Endodermal cell (in vitro differentiated cells): ENCODE measurements at regions not wholly inside any gene's neighbourhood (a gene's known extent, or its start where the extent isn't known, plus 50 kb on each side); places are given as distances from the start of the nearest gene placed in this dataset.

ENCODE experiments used
- DNase-seq: peaks from one replicate; pipeline ENCODE4 v3.0.0-alpha.2; 2017
- H3K27ac ChIP-seq: 2 replicates; pipeline ENCODE4 v1.5.1; 2013; ENCODE audit warnings: mild to moderate bottlenecking, low read depth, low read length, moderate library complexity
- H3K27me3 ChIP-seq: 2 replicates; pipeline ENCODE4 v1.6.1; 2013; ENCODE audit warnings: mild to moderate bottlenecking, low read length, moderate library complexity; ENCODE audit not compliant: insufficient read depth, control insufficient read depth, poor library complexity, severe bottlenecking
- H3K36me3 ChIP-seq: 2 replicates; pipeline ENCODE4 v1.7.0; 2013; ENCODE audit warnings: mild to moderate bottlenecking, low read length, moderate library complexity; ENCODE audit not compliant: control insufficient read depth, insufficient read depth
- H3K4me1 ChIP-seq: one replicate; pipeline ENCODE4 v1.7.0; 2013; ENCODE audit warnings: low read length; ENCODE audit not compliant: control insufficient read depth, insufficient read depth
- H3K4me3 ChIP-seq: 2 replicates; pipeline ENCODE4 v1.5.1; 2013; ENCODE audit warnings: mild to moderate bottlenecking, low read length, moderate library complexity
- H3K9ac ChIP-seq: 2 replicates; pipeline ENCODE4 v1.6.1; 2013; ENCODE audit warnings: mild to moderate bottlenecking, low read length, moderate library complexity; ENCODE audit not compliant: poor library complexity, severe bottlenecking; ENCODE audit errors: extremely low read depth
- H3K9me3 ChIP-seq: 2 replicates; pipeline ENCODE4 v1.6.1; 2013; ENCODE audit warnings: mild to moderate bottlenecking, low read length, moderate library complexity; ENCODE audit not compliant: control insufficient read depth
- H3K27ac Mint-ChIP-seq: 2 replicates; pipeline ENCODE4 v1.8.0; 2020; ENCODE audit warnings: mixed read lengths
- H3K27me3 Mint-ChIP-seq: 2 replicates; pipeline ENCODE4 v1.8.0; 2021; ENCODE audit warnings: mild to moderate bottlenecking, mixed read lengths; ENCODE audit not compliant: insufficient read depth
- H3K36me3 Mint-ChIP-seq: 2 replicates; pipeline ENCODE4 v1.8.0; 2020; ENCODE audit warnings: low read depth, mixed read lengths
- H3K4me1 Mint-ChIP-seq: 2 replicates; pipeline ENCODE4 v1.8.0; 2020; ENCODE audit warnings: mixed read lengths
- H3K4me3 Mint-ChIP-seq: 2 replicates; pipeline ENCODE4 v1.8.0; 2020; ENCODE audit warnings: mild to moderate bottlenecking, moderate library complexity, mixed read lengths
- H3K9me3 Mint-ChIP-seq: 2 replicates; pipeline ENCODE4 v1.8.0; 2020; ENCODE audit warnings: mild to moderate bottlenecking, mixed read lengths
- WGBS, 2 experiments: methylation state at CpG; one replicate each; pipeline versions ENCODE4 v1.1.5 to v1.1.7; 2013; ENCODE audit warnings: missing lambda C conversion rate in 2 of 2, mixed read lengths in 1 of 2; ENCODE audit not compliant: insufficient coverage in 1 of 2, insufficient read length in 1 of 2; 5-methylcytosine and 5-hydroxymethylcytosine counted together
- TF ChIP-seq, protein P1 (sequence below): fragments of 200-600 bp; sonication (generic); conservative IDR thresholded peaks from 2 replicates; pipeline ENCODE4 v1.5.0; 2021; ENCODE audit warnings: antibody characterized with exemption, mild to moderate bottlenecking

GRCh38 chr22:48710410-48710809, 1117.3 kb downstream of the BRD1 start:
- H3K9me3 Mint-ChIP-seq: no peaks in the 10 kb centered on the region
- Histone ChIP-seq H3K27ac (no peak overlapping the region), H3K9me3 (peaks cover 1% of the 10 kb centered on the region), H3K4me3 (no peak overlapping the region), H3K36me3 (no peaks in the 10 kb centered on the region), H3K4me1 (no peaks in the 10 kb centered on the region), H3K27me3 (no peaks in the 10 kb centered on the region), H3K9ac (no peak overlapping the region)
- DNase-seq: no peak
- no peaks in the 10 kb centered on the region for H3K27me3 Mint-ChIP-seq
- H3K27ac Mint-ChIP-seq: no peak overlapping the region
- WGBS, 2 experiments: 67 to 82% methylated on average over 5 to 11 of the region's 11 CpGs
- H3K4me1 Mint-ChIP-seq: no peaks in the 10 kb centered on the region
- H3K4me3 Mint-ChIP-seq: no peak overlapping the region
- H3K36me3 Mint-ChIP-seq: peaks cover 10% of the 10 kb centered on the region
- TF ChIP-seq, protein P1, sequence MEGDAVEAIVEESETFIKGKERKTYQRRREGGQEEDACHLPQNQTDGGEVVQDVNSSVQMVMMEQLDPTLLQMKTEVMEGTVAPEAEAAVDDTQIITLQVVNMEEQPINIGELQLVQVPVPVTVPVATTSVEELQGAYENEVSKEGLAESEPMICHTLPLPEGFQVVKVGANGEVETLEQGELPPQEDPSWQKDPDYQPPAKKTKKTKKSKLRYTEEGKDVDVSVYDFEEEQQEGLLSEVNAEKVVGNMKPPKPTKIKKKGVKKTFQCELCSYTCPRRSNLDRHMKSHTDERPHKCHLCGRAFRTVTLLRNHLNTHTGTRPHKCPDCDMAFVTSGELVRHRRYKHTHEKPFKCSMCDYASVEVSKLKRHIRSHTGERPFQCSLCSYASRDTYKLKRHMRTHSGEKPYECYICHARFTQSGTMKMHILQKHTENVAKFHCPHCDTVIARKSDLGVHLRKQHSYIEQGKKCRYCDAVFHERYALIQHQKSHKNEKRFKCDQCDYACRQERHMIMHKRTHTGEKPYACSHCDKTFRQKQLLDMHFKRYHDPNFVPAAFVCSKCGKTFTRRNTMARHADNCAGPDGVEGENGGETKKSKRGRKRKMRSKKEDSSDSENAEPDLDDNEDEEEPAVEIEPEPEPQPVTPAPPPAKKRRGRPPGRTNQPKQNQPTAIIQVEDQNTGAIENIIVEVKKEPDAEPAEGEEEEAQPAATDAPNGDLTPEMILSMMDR: no peak

- no peaks in the 10 kb centered on the region for H3K9me3 ChIP-seq
- H3K27ac ChIP-seq: no peak overlapping the region
- H3K27me3 ChIP-seq: no peaks in the 10 kb centered on the region
- Mint-ChIP-seq H3K27me3 (no peaks in the 10 kb centered on the region), H3K4me3 (no peak overlapping the region), H3K27ac (no peak overlapping the region), H3K4me1 (no peaks in the 10 kb centered on the region), H3K9me3 (no peaks in the 10 kb centered on the region), H3K36me3 (peaks cover 7% of the 10 kb centered on the region)
- TF ChIP-seq, protein P1: no peak
- no peak overlapping the region for H3K4me3 ChIP-seq
- WGBS, 2 experiments: 81 to 86% methylated on average over 8 of the region's 8 CpGs
- H3K4me1 ChIP-seq: no peaks in the 10 kb centered on the region
- no peak overlapping the region for H3K9ac ChIP-seq
- no peaks in the 10 kb centered on the region for H3K36me3 ChIP-seq
- no peak for DNase-seq
These were observed 1117.7 kb downstream of the BRD1 start for GRCh38 chr22:48709976-48710375.

GRCh38 chr22:48709453-48709852, 1118.2 kb downstream of the BRD1 start:
- Mint-ChIP-seq H3K9me3 (no peaks in the 10 kb centered on the region), H3K4me1 (peaks cover 4% of the 10 kb centered on the region), H3K4me3 (no peak overlapping the region), H3K36me3 (peaks cover 4% of the 10 kb centered on the region), H3K27ac (no peak overlapping the region), H3K27me3 (no peaks in the 10 kb centered on the region)
- Histone ChIP-seq H3K9ac (no peak overlapping the region), H3K36me3 (no peaks in the 10 kb centered on the region), H3K27ac (no peak overlapping the region), H3K4me3 (no peak overlapping the region), H3K27me3 (no peaks in the 10 kb centered on the region), H3K9me3 (no peaks in the 10 kb centered on the region), H3K4me1 (no peaks in the 10 kb centered on the region)
- no peak for DNase-seq
- WGBS, 2 experiments: 90 to 91% methylated on average over 8 to 13 of the region's 13 CpGs
- TF ChIP-seq, protein P1: no peak
